ENCODE measurements at regions not wholly inside any gene's neighbourhood (a gene's known extent, or its start where the extent isn't known, plus 50 kb on each side); places are given as distances from the start of the nearest gene placed in this dataset.
"Not testable (repeated sequence)": the region's sequence is repeated elsewhere in the genome, so short reads cannot be mapped to it uniquely, and the experiment has no call there.

GRCh38 chr2:91500978-91501310 lies 2809.5 kb downstream of the RPIA start:
- TF ChIP-seq CTCF (conservative IDR thresholded peaks at IDR 0.05; ENCODE audit: low read depth, low read length); EZH2 (IDR thresholded peaks at IDR 0.05; ENCODE audit: borderline replicate concordance, low read depth, low read length, poor library complexity, severe bottlenecking): not testable (repeated sequence)
